ENCODE measurements at regions not wholly inside any gene's neighbourhood (a gene's known extent, or its start where the extent isn't known, plus 50 kb on each side); places are given as distances from the start of the nearest gene placed in this dataset.

GRCh38 chr2:134777593-134777992 lies 58.8 kb upstream of the TMEM163 start:
- TF ChIP-seq CTCF (IDR thresholded peaks at IDR 0.05; ENCODE audit: insufficient read depth, low read depth, low read length) (no peak), EZH2 (IDR thresholded peaks at IDR 0.05; ENCODE audit: insufficient read depth, low read length) (no peak)
